ENCODE measurements at regions not wholly inside any gene's neighbourhood (a gene's known extent, or its start where the extent isn't known, plus 50 kb on each side); places are given as distances from the start of the nearest gene placed in this dataset.

GRCh38 chr6:18565231-18565630 lies 178.1 kb downstream of the RNF144B start:
- TF ChIP-seq ZFX (IDR thresholded peaks at IDR 0.05; ENCODE audit: borderline replicate concordance): no peak
- TF ChIP-seq CTCF (IDR thresholded peaks at IDR 0.05): no peak

GRCh38 chr6:18567380-18567779 lies 180.2 kb downstream of the RNF144B start:
- TF ChIP-seq CTCF (IDR thresholded peaks at IDR 0.05) (no peak), ZFX (IDR thresholded peaks at IDR 0.05; ENCODE audit: borderline replicate concordance) (no peak)
- no peak overlapping the region for H3K27ac ChIP-seq

More at GRCh38 chr6:18565231-18565630, 178.1 kb downstream of the RNF144B start:
- no peak overlapping the region for H3K27ac ChIP-seq

GRCh38 chr6:18577491-18577890 lies 190.3 kb downstream of the RNF144B start:
- no peak overlapping the region for H3K27ac ChIP-seq
- TF ChIP-seq ZFX (IDR thresholded peaks at IDR 0.05; ENCODE audit: borderline replicate concordance) (no peak), CTCF (IDR thresholded peaks at IDR 0.05) (no peak)

GRCh38 chr6:18579166-18579565 lies 192.0 kb downstream of the RNF144B start:
- TF ChIP-seq CTCF (IDR thresholded peaks at IDR 0.05): no peak
- no peak for TF ChIP-seq ZFX (IDR thresholded peaks at IDR 0.05; ENCODE audit: borderline replicate concordance)
- H3K27ac ChIP-seq: no peak overlapping the region

- TF ChIP-seq ZFX (IDR thresholded peaks at IDR 0.05; ENCODE audit: borderline replicate concordance) (no peak), CTCF (IDR thresholded peaks at IDR 0.05) (no peak)
- no peak overlapping the region for H3K27ac ChIP-seq
Observed at GRCh38 chr6:18579869-18580268, 192.7 kb downstream of the RNF144B start.

- no peak overlapping the region for H3K27ac ChIP-seq
- TF ChIP-seq ZFX (IDR thresholded peaks at IDR 0.05; ENCODE audit: borderline replicate concordance) (no peak), CTCF (IDR thresholded peaks at IDR 0.05) (no peak)
Observed at GRCh38 chr6:18584372-18584771, 197.2 kb downstream of the RNF144B start.

GRCh38 chr6:18585032-18585573 lies 198.0 kb downstream of the RNF144B start:
- H3K27ac ChIP-seq: no peak overlapping the region
- TF ChIP-seq ZFX (IDR thresholded peaks at IDR 0.05; ENCODE audit: borderline replicate concordance): no peak

GRCh38 chr6:18586133-18586532 lies 199.0 kb downstream of the RNF144B start:
- no peak overlapping the region for H3K27ac ChIP-seq
- TF ChIP-seq CTCF (IDR thresholded peaks at IDR 0.05): no peak
- TF ChIP-seq ZFX (IDR thresholded peaks at IDR 0.05; ENCODE audit: borderline replicate concordance): no peak
